GM12878 (cell line): ENCODE measurements at regions not wholly inside any gene's neighbourhood (a gene's known extent, or its start where the extent isn't known, plus 50 kb on each side); places are given as distances from the start of the nearest gene placed in this dataset.

ENCODE experiments used
- ATAC-seq: fragments of 200-7000 bp; cut with Tn5 transposase; 3 replicates; pipeline ENCODE4 v1.9.1; 2020; ENCODE audit warnings: mild to moderate bottlenecking, moderate library complexity
- BruUV-seq: library from RNA; stranded (reverse); fragments of 400-500 nt; replicated peaks from 2 replicates; lab custom pipeline; 2021; lab: Mats Ljungman, UMichigan
- CTCF ChIA-PET: fragments of 300-600 bp; sonication (Branson Sonifier 250); formaldehyde crosslinking; extraction: SDS; loops from one replicate; lab custom pipeline; 2021; ENCODE audit warnings: inconsistent platforms; lab: Yijun Ruan, JAX
- POLR2A ChIA-PET: fragments of 350-600 bp; formaldehyde crosslinking; extraction: SDS; loops from one replicate; lab custom pipeline; 2021; ENCODE audit warnings: inconsistent platforms; lab: Charles Lee
- RAD21 ChIA-PET: fragments of 300-600 bp; sonication (Branson Sonifier 250); formaldehyde crosslinking; loops from one replicate; lab custom pipeline; 2023; ENCODE audit warnings: antibody characterized with exemption; ENCODE audit not compliant: unreplicated experiment; lab: Charles Lee
- SMC1A ChIA-PET: fragments of 300-600 bp; sonication (Branson Sonifier 250); formaldehyde crosslinking; loops from one replicate; lab custom pipeline; 2023; ENCODE audit not compliant: unreplicated experiment, uncharacterized antibody; lab: Charles Lee
- DNase-seq: peaks from one replicate; pipeline ENCODE4 v3.0.0-alpha.2; 2011; ENCODE audit warnings: low read depth, low spot score
- FAIRE-seq: peaks from 3 replicates; lab custom pipeline; 2011; peaks lifted over from hg19 to GRCh38; lab: Jason Lieb, UNC
- H2AFZ ChIP-seq: 2 replicates; pipeline ENCODE4 v1.6.0; 2011; ENCODE audit warnings: low read depth, low read length, control low read depth; ENCODE audit not compliant: control insufficient read depth
- H3K27ac ChIP-seq: 2 replicates; pipeline ENCODE4 v1.5.1; 2011; ENCODE audit warnings: control low read depth; ENCODE audit not compliant: control insufficient read depth, insufficient read depth
- H3K27me3 ChIP-seq, 2 experiments: replicated peaks in 1 of 2; 2 replicates each; pipeline versions ENCODE4 v1.6.0 to v1.6.1; 2011; ENCODE audit warnings: low read length in 1 of 2; ENCODE audit not compliant: control insufficient read depth in 2 of 2, insufficient read depth in 2 of 2
- H3K36me3 ChIP-seq, 2 experiments: 2 replicates each; pipeline ENCODE4 v1.5.1; 2011; ENCODE audit warnings: low read length in 1 of 2; ENCODE audit not compliant: control insufficient read depth in 2 of 2, insufficient read depth in 2 of 2
- H3K4me1 ChIP-seq: 2 replicates; pipeline ENCODE4 v1.6.1; 2011; ENCODE audit warnings: mild to moderate bottlenecking, low read length, moderate library complexity, mixed read lengths; ENCODE audit not compliant: control insufficient read depth, insufficient read depth
- H3K4me2 ChIP-seq: 2 replicates; pipeline ENCODE4 v1.6.0; 2011; ENCODE audit warnings: control low read depth; ENCODE audit not compliant: control insufficient read depth, insufficient read depth
- H3K4me3 ChIP-seq: fragments of 200-600 bp; sonication (generic); 2 replicates; pipeline ENCODE4 v1.5.1; 2016
- H3K79me2 ChIP-seq: 2 replicates; pipeline ENCODE4 v1.6.0; 2011; ENCODE audit warnings: low read length; ENCODE audit not compliant: control insufficient read depth, insufficient read depth
- H3K9ac ChIP-seq: 2 replicates; pipeline ENCODE4 v1.8.0; 2011; ENCODE audit warnings: low read length, control low read depth, mixed read lengths; ENCODE audit not compliant: control insufficient read depth, insufficient read depth
- H3K9me3 ChIP-seq: replicated peaks from 3 replicates; pipeline ENCODE4 v1.5.1; 2011; ENCODE audit warnings: mild to moderate bottlenecking, low read length; ENCODE audit not compliant: control insufficient read depth, insufficient read depth
- H4K20me1 ChIP-seq: 2 replicates; pipeline ENCODE4 v1.6.0; 2011; ENCODE audit not compliant: control insufficient read depth, insufficient read depth
- ATF7 ChIP-seq: fragments of 450-650 bp; IDR thresholded peaks from 2 replicates; pipeline ENCODE4 v1.6.1; 2016; ENCODE audit warnings: low read depth, mild to moderate bottlenecking
- CHD4 ChIP-seq: fragments of 200-600 bp; sonication (generic); IDR thresholded peaks from 2 replicates; pipeline ENCODE4 v1.6.1; 2016; ENCODE audit warnings: mild to moderate bottlenecking
- CREM ChIP-seq: IDR thresholded peaks from 2 replicates; pipeline ENCODE4 v1.6.1; 2014; ENCODE audit warnings: antibody characterized with exemption, low read depth
- E2F4 ChIP-seq: IDR thresholded peaks from 2 replicates; pipeline ENCODE4 v1.6.1; 2012; ENCODE audit warnings: low read depth, low read length, improper control_type of control experiment
- EGR1 ChIP-seq, 2 experiments: IDR thresholded peaks; 1 replicate in 1 of 2; 2 replicates in 1 of 2; pipeline ENCODE4 v1.6.1; 2011 to 2012; ENCODE audit warnings: low read depth in 2 of 2, low read length in 2 of 2, borderline replicate concordance in 1 of 2, mild to moderate bottlenecking in 1 of 2, moderate library complexity in 1 of 2
- EZH2 ChIP-seq: IDR thresholded peaks from 2 replicates; pipeline ENCODE4 v1.6.1; 2012; ENCODE audit warnings: low read depth, mild to moderate bottlenecking, control low read depth, inconsistent platforms, low read length, borderline replicate concordance; ENCODE audit not compliant: control insufficient read depth
- HCFC1 ChIP-seq: fragments of 150-350 bp; IDR thresholded peaks from 2 replicates; pipeline ENCODE4 v1.6.1; 2014; ENCODE audit warnings: low read length
- IRF5 ChIP-seq: fragments of 450-650 bp; IDR thresholded peaks from 2 replicates; pipeline ENCODE4 v1.6.1; 2017; ENCODE audit warnings: borderline replicate concordance
- NFIC ChIP-seq: IDR thresholded peaks from 2 replicates; pipeline ENCODE4 v1.6.1; 2012; ENCODE audit warnings: low read depth, mild to moderate bottlenecking, inconsistent platforms, low read length, moderate library complexity
- POU2F2 ChIP-seq: IDR thresholded peaks from 3 replicates; pipeline ENCODE4 v1.6.1; 2011; ENCODE audit warnings: low read depth, mild to moderate bottlenecking, low read length, borderline replicate concordance
- SRF ChIP-seq, 2 experiments: IDR thresholded peaks; 2 replicates each; pipeline ENCODE4 v1.6.1; 2011; ENCODE audit warnings: low read depth in 2 of 2, low read length in 2 of 2, mild to moderate bottlenecking in 1 of 2, moderate library complexity in 1 of 2
- WRNIP1 ChIP-seq: IDR thresholded peaks from 2 replicates; pipeline ENCODE4 v1.6.1; 2011; ENCODE audit warnings: low read depth, low read length, improper control_type of control experiment, borderline replicate concordance
- ZBTB4 ChIP-seq: fragments of 450-650 bp; formaldehyde crosslinking; IDR thresholded peaks from 2 replicates; pipeline ENCODE4 v1.4.0; 2022; ENCODE audit warnings: mild to moderate bottlenecking, moderate library complexity
- ZBTB40 ChIP-seq: fragments of 450-650 bp; IDR thresholded peaks from 2 replicates; pipeline ENCODE4 v1.6.1; 2016; ENCODE audit warnings: mild to moderate bottlenecking, moderate library complexity, borderline replicate concordance
- ZNF207 ChIP-seq: fragments of 450-650 bp; IDR thresholded peaks from 2 replicates; pipeline ENCODE4 v1.6.1; 2014; ENCODE audit warnings: antibody characterized with exemption, mild to moderate bottlenecking, borderline replicate concordance
- ZNF274 ChIP-seq: IDR thresholded peaks from one replicate; pipeline ENCODE4 v1.8.0; 2011; ENCODE audit not compliant: insufficient read length, insufficient read depth
- WGBS: methylation state at CpG from one replicate; pipeline ENCODE4 v1.1.6; 2016; ENCODE audit warnings: low lambda C conversion rate; ENCODE audit not compliant: insufficient replicate concordance, insufficient coverage; ENCODE audit errors: missing lambda C conversion rate; 5-methylcytosine and 5-hydroxymethylcytosine counted together
- in situ Hi-C: fragments of 300-500 bp; cut with MboI; formaldehyde crosslinking; loops from 9 replicates; pipeline ENCODE4 v1.14.3; 2018; ENCODE audit warnings: mixed read lengths
- intact Hi-C: fragments of 100-400 bp; cut with micrococcal nuclease; formaldehyde crosslinking; loops from one replicate; pipeline ENCODE4 v1.14.2; 2022; ENCODE audit not compliant: unreplicated experiment

GRCh38 chr13:102944821-102945220, 99.0 kb downstream of the ERCC5 start:
- RAD21 ChIA-PET: no interaction called here
- H3K4me3 ChIP-seq: no peak overlapping the region
- H3K9me3 ChIP-seq: peaks cover 7% of the 10 kb centered on the region
- SMC1A ChIA-PET: no interaction called here
- H3K79me2 ChIP-seq: no peaks in the 10 kb centered on the region
- no peaks in the 10 kb centered on the region for H4K20me1 ChIP-seq
- no peaks in the 10 kb centered on the region for H3K27me3 ChIP-seq
- intact Hi-C loops (no loop called here), in situ Hi-C loops (no loop called here)
- H2AFZ ChIP-seq: no peak overlapping the region
- WGBS: 63% methylated on average over 2 of the region's 2 CpGs
- no peaks in the 10 kb centered on the region for H3K4me1 ChIP-seq
- POLR2A ChIA-PET: no interaction called here
- CTCF ChIA-PET: no interaction called here
- DNase-seq (no peak), ATAC-seq (no peak), FAIRE-seq (no peak)
- no peak overlapping the region for H3K27ac ChIP-seq
- BruUV-seq: no TSS peak
- H3K4me2 ChIP-seq: no peak overlapping the region
- no peaks in the 10 kb centered on the region for H3K36me3 ChIP-seq
- no peak overlapping the region for H3K9ac ChIP-seq
- TF ChIP-seq WRNIP1 (no peak), POU2F2 (no peak), ZNF274 (no peak), EZH2 (no peak), HCFC1 (no peak), ZBTB4 (no peak), ZNF207 (no peak), CHD4 (no peak), NFIC (no peak), E2F4 (no peak), IRF5 (no peak), SRF (IDR thresholded peaks at IDR 0.05; ENCODE audit: low read depth in 2 of 2, low read length in 2 of 2) (no peak), CREM (no peak), ATF7 (no peak), ZBTB40 (no peak), EGR1 (IDR thresholded peaks at IDR 0.05; ENCODE audit: borderline replicate concordance in 1 of 2, low read depth in 2 of 2, low read length in 2 of 2) (no peak)
